DMS153 treated with DMSO at 0.1 percent for 48 hours (cell line): ENCODE measurements at regions not wholly inside any gene's neighbourhood (a gene's known extent, or its start where the extent isn't known, plus 50 kb on each side); places are given as distances from the start of the nearest gene placed in this dataset.
"Not testable (repeated sequence)": the region's sequence is repeated elsewhere in the genome, so short reads cannot be mapped to it uniquely, and the experiment has no call there.

Experiments
- DNase-seq: peaks from one replicate; lab custom pipeline; 2025; ENCODE audit not compliant: unreplicated experiment; lab: John Stamatoyannopoulos, UW

GRCh38 chr14:40028991-40029390 is 596.8 kb upstream of the FBXO33 start:
- DNase-seq: no peak

DNA sequence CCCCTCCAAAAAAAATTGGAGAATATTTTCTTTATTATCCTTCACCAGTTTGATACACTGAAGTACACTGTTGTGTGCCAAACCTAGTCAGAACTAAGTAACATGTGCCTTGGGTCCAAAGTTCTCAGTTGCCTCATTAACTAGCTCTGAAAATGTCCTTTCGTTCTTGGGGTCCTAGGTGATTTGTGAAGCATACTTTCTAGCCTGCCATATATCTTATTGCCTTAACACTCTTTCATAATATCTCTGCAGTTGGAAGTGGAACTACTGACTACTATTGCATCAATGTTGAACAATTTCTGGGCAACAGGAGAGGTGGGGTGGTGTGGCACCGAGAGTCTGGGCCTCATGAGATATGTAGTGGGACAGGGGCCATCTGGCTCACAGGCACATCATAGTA is 592.9 kb upstream of the FBXO33 start:
- no peak for DNase-seq

GRCh38 chr14:40010961-40011360 is 578.7 kb upstream of the FBXO33 start:
- DNase-seq: no peak

DNA sequence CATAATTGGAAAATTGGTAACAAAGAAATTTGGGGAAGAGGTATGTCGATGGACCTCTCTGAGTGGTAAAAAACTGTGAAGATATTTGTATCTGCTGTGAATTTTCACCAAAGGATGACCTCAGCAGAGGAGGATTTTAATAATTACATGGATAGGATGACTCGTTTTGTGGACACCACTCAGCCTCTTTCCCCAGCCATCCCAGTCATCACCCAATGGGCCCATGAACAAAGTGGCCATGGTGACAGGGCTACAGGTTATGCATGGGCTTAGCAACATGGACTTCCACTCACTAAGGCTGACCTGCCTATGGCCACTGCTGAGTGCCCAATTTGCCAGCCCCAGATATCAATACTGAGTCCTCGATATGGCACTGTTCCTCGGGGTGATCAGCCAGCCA is 577.5 kb upstream of the FBXO33 start:
- no peak for DNase-seq

DNA sequence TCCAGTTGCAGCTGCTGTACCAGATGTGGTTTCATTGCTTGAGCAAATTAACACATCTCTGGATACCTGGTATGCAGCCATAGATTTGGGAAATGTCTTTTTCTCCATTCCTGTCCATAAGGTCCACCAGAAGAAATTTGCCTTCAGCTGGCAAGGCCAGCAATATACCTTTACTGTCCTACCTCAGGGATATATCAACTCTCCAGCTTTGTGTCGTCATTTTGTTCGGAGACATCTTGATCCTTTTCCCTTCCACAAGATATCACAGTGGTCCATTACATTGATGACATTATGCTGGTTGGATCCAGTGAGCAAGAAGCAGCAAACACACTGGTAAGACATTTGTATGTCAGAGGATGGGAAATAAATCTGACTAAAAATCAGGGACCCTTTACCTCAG is 576.1 kb upstream of the FBXO33 start:
- DNase-seq: not testable (repeated sequence)

DNA sequence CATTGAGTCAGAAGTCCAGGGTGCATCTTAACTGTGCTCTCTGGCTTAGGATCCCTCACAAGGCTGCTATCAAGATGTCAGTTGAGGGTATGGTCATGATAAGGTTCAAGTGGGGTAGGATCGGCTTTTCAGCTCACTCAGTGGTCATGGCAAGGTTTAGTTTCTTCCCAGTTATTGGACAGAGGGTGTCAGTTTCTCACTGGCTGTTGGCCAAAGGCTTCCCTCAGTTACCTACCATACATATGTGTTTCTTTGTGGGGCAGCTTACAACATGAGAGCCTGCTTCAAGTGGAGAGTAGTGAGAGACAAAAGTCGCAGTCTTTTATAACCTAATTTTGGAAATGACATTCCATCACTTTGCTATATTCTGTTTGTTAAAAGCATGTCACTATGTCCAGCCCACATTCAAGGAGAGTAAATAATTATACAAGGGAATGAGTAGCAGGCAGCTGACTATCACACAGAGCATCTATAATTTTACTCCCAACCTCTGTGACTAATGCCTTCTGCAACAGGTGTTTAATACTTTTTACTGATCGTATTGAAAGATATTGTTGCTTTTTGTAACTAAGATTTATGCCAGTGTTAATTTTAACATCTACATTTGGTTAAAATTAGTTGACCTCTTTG is 572.8 kb upstream of the FBXO33 start:
- DNase-seq: no peak

DNA sequence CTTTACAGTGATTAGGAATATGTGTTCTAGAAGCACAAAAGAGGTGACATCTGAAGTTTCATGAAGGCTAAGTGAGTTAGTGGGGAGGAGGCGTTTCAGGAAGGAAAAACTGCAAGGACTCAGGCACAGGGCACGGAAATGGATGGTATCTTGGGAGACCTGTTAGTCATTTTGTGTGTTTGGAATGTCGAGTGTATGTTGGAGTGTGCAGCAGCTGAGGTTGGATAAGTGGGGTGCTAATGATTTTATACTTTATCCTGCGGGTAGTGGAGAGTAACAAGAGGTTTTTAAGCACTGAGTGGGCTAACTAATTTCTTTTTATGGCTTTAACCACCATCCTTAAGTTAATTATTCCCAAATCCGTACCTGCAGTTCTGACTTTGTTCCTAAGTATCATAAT is 571.5 kb upstream of the FBXO33 start:
- DNase-seq: no peak

DNA sequence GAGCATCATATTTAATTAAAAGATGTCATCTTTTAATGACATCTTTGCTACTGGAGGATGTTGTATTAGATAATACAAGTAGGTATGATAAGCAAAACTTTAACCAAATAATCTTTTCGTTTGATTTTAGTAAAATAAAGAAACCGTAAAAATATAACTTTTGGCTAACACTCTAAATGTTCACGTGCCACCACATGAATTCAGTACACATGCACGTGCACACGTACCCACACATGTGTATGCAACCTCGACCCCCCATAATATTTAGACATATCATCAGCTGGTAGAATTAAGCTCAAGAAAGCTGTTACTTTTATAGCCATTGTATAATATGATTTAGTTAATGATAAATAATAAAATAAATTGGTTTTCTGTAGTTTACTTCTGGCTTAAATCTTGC is 566.6 kb upstream of the FBXO33 start:
- no peak for DNase-seq

DNA sequence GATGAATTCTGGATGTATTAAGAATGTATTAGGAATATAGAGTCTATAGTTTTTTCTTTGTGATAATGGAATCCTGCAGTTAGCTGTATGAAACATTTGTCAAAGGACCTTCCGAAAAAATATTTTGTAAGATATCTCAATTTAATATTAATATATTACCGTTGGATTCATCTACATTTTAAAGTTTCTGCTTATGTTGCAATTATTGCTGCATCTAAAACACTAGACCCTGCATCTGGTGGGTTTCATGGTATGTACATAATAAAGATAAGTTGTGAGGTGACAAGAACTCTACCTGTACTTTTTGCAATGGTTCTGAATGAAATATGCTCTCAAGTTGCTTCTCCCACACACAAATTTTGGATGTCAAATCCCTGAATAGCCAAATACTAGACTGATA is 565.9 kb upstream of the FBXO33 start:
- no peak for DNase-seq

DNA sequence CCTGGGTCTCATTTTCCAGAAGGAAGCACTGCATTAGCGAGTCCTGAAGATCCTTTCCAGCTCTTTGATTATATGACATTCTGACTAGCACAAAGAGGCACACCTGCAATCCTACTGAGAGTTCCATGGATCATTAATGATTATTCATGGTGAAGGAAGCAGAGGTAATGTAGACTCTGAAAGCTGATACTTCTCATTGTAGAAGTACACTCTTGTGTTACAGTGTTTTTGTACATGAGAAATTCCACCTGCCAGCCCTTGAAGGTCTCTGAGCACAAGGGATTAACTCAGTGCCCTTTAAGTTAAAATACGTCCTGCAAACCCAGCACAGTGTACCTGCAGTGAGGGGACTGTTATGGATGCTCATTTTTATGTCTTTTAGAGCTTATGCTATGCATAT is 558.8 kb upstream of the FBXO33 start:
- DNase-seq: peak; percentile 86

GRCh38 chr14:39988939-39989338 is 556.7 kb upstream of the FBXO33 start:
- DNase-seq: peak; percentile 68

GRCh38 chr14:39984323-39984722 is 552.1 kb upstream of the FBXO33 start:
- DNase-seq: no peak

DNA sequence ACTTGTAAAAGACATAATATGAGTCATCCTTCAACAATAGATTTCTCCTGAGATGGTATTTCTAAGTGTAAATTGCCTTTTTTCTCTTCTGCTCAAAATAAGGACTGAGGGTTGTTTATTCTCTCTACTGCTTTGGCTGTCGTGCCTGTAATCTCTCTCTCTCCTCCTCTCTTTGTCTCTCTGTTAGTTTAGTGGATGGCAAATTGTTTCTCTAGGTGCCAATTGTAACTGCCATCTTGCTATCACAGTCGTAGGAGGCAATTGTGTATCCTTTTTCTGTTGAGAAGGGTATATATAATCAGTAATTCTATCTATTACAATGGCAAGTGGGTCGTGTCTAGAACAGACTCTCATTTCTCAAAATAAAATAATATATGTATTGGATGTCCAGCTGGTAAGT is 545.0 kb upstream of the FBXO33 start:
- peak; percentile 28 for DNase-seq

GRCh38 chr14:39974036-39974435 is 541.8 kb upstream of the FBXO33 start:
- DNase-seq: no peak

DNA sequence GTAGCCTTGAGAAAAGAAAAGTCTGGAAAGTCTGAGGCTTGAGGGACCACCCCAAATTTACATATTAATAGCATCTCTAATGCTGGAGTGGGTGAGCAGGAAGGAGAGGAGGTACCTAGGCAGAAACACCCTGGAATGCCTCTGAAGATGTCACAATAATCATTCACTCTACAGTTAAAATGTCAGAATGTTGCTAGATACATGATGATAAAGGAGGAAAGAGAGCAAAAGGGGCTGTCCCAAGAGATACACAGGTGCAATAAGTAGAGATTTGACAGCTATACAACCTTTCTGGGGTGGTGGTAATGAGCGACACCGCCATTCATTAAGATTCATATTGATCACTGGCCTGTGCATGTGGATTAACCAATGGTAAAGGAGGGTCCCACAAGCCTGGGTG is 540.5 kb upstream of the FBXO33 start:
- no peak for DNase-seq

GRCh38 chr14:39967885-39968284 is 535.7 kb upstream of the FBXO33 start:
- no peak for DNase-seq

DNA sequence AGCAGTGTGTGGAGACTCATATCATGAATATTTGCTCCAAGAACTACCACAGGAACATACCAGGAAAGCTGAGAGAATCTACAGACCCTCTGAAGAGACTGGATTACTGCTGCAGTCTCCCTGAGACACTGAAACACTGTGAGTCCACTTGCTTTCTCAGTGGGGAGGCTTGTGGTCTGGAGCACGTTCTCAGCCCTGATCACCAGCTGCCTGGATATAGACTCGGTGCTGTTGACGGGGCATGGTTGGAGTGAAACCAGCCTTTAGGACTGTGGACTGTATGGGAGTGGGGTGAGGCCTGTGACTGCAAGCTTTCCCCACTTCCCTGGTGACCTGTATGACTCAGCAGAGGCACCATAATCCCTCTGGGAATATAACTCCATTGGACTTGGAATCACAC is 525.8 kb upstream of the FBXO33 start:
- no peak for DNase-seq

GRCh38 chr14:39957290-39957689 is 525.1 kb upstream of the FBXO33 start:
- DNase-seq: no peak

GRCh38 chr14:39956372-39956771 is 524.1 kb upstream of the FBXO33 start:
- no peak for DNase-seq

- DNase-seq: no peak
Observed at GRCh38 chr14:39948235-39948634, 516.0 kb upstream of the FBXO33 start.

- no peak for DNase-seq
Observed at GRCh38 chr14:39946807-39947206, 514.6 kb upstream of the FBXO33 start.

DNA sequence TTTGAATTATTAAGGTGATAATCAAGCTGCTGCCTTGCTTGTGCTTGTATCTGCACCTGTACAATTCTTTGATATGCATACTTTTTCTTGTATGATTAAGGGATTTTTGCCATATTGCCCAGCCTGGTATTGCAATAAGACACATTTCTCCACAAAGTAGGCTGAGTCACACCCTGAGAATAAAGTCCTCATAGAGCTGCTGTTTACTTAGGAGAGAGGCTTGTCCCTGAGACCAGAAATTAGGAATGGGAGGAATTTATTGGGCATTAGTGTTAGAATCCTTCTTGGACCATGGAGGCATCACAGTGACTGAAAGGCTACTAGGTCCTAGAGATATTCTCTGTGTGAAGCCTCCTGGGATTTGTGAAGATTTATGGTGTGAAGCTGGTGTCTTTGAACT is 506.8 kb upstream of the FBXO33 start:
- no peak for DNase-seq

DNA sequence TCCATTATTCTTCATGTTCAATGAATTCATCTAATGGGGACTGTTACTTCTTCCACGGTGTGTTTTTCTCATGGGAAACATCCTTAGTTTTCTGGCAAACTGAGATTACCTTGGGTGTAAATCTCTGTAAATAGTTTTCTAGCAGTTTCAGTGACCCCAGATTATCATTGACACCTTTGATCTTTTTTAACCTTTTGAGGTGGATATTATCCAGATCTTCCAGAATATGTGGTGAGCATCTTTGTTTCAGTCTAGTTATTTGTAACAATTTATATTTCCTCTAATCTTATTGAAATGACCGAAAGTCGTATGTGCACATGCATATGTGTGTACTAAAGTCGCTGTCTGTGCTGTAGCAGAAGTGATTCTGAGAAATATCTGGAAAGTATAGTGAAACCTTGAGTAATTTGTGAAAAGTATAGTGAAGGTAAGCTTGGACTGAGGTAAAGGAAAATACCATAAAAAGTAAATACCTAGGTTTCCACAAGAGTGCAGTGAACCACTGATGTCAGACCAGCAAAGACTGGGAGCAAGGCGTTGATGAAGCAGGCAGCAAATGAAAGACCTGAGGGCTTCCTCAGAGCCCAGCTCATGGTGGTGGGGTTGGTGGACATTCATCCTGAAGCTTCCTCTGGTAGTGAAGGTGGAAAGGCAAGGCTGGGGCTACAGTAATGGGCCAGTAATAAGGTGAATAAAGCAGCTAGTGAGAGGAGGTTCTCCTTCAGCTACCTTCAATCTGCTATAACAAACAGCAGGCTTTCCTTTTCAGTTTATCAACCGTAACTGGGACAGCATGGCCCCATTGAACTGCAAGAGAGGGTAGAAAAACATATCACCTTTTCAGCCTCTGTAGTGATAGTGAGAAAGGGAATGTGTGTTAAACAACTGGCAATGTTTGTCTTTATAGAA is 480.2 kb upstream of the FBXO33 start:
- no peak for DNase-seq
